DND-41 (cell line): ENCODE measurements at regions not wholly inside any gene's neighbourhood (a gene's known extent, or its start where the extent isn't known, plus 50 kb on each side); places are given as distances from the start of the nearest gene placed in this dataset.

Experiments used
- ATAC-seq: fragments of 200-7000 bp; cut with Tn5 transposase; 3 replicates; pipeline ENCODE4 v1.9.1; 2021; ENCODE audit warnings: low read depth; ENCODE audit not compliant: insufficient read depth
- DNase-seq: peaks from one replicate; pipeline ENCODE4 v3.0.0-alpha.2; 2020
- H2AFZ ChIP-seq: 2 replicates; pipeline ENCODE4 v1.6.0; 2012; ENCODE audit warnings: low read depth, low read length
- H3K27ac ChIP-seq: 2 replicates; pipeline ENCODE4 v1.5.1; 2012; ENCODE audit warnings: low read length, inconsistent platforms
- H3K27me3 ChIP-seq: fragments of 200-600 bp; sonication (generic); 2 replicates; pipeline ENCODE4 v1.6.0; 2012; ENCODE audit warnings: low read length, mild to moderate bottlenecking, inconsistent platforms; ENCODE audit not compliant: insufficient read depth, poor library complexity
- H3K36me3 ChIP-seq: 2 replicates; pipeline ENCODE4 v1.5.1; 2012; ENCODE audit warnings: low read length, inconsistent platforms; ENCODE audit not compliant: insufficient read depth
- H3K4me1 ChIP-seq: 2 replicates; pipeline ENCODE4 v1.5.1; 2012; ENCODE audit warnings: mild to moderate bottlenecking, low read length; ENCODE audit not compliant: insufficient read depth
- H3K4me2 ChIP-seq: 2 replicates; pipeline ENCODE4 v1.6.0; 2012; ENCODE audit warnings: mild to moderate bottlenecking, moderate library complexity, low read length, inconsistent platforms; ENCODE audit not compliant: insufficient read depth
- H3K4me3 ChIP-seq, 2 experiments: fragments of 200-600 bp in 1 of 2; shearing (Covaris generic) in 1 of 2; 2 replicates each; pipeline ENCODE4 v1.5.1; 2012 to 2016; ENCODE audit warnings: inconsistent platforms in 2 of 2, low read length in 2 of 2, mild to moderate bottlenecking in 2 of 2, low read depth in 1 of 2, moderate library complexity in 1 of 2
- H3K79me2 ChIP-seq: 2 replicates; pipeline ENCODE4 v1.6.0; 2012; ENCODE audit warnings: low read length, inconsistent platforms; ENCODE audit not compliant: insufficient read depth
- H3K9ac ChIP-seq: 2 replicates; pipeline ENCODE4 v1.6.0; 2012; ENCODE audit warnings: low read depth, mild to moderate bottlenecking, inconsistent platforms, low read length, moderate library complexity
- H3K9me3 ChIP-seq: 2 replicates; pipeline ENCODE4 v1.5.1; 2012; ENCODE audit warnings: low read length, moderate library complexity, mild to moderate bottlenecking, inconsistent platforms; ENCODE audit not compliant: insufficient read depth, severe bottlenecking
- H4K20me1 ChIP-seq: 2 replicates; pipeline ENCODE4 v1.6.0; 2012; ENCODE audit warnings: low read length; ENCODE audit not compliant: insufficient read depth
- CTCF ChIP-seq: IDR thresholded peaks from 2 replicates; pipeline ENCODE4 v1.5.1; 2012; ENCODE audit warnings: borderline replicate concordance, low read length, moderate library complexity, mild to moderate bottlenecking; ENCODE audit not compliant: poor library complexity, severe bottlenecking; ENCODE audit errors: extremely low read depth
- EZH2 ChIP-seq: IDR thresholded peaks from 3 replicates; pipeline ENCODE4 v1.6.1; 2012; ENCODE audit warnings: borderline replicate concordance, low read depth, mild to moderate bottlenecking, moderate library complexity, low read length, inconsistent platforms; ENCODE audit not compliant: severe bottlenecking

GRCh38 chr7:46791188-46791587, 790.7 kb downstream of the TNS3 start:
- Histone ChIP-seq H3K9me3 (no peaks in the 10 kb centered on the region), H3K27ac (no peak overlapping the region), H3K36me3 (no peaks in the 10 kb centered on the region), H3K4me1 (no peaks in the 10 kb centered on the region), H3K9ac (no peak overlapping the region), H3K27me3 (no peaks in the 10 kb centered on the region), H4K20me1 (no peaks in the 10 kb centered on the region), H3K79me2 (no peaks in the 10 kb centered on the region), H3K4me3 (no peak overlapping the region), H3K4me2 (no peak overlapping the region), H2AFZ (no peak overlapping the region)
- ATAC-seq (no peak), DNase-seq (no peak)
- TF ChIP-seq EZH2 (no peak), CTCF (no peak)

GRCh38 chr7:46786995-46787394, 794.9 kb downstream of the TNS3 start:
- TF ChIP-seq EZH2 (no peak), CTCF (no peak)

GRCh38 chr7:46786221-46786954, 795.5 kb downstream of the TNS3 start:
- H3K4me1 ChIP-seq: no peaks in the 10 kb centered on the region
- H3K79me2 ChIP-seq: no peaks in the 10 kb centered on the region
- DNase-seq (no peak), ATAC-seq (no peak)
- no peak overlapping the region for H3K4me3 ChIP-seq
- H4K20me1 ChIP-seq: no peaks in the 10 kb centered on the region
- H3K4me2 ChIP-seq: no peak overlapping the region
- H3K9me3 ChIP-seq: no peaks in the 10 kb centered on the region
- no peak for TF ChIP-seq CTCF
- no peak for TF ChIP-seq EZH2
- H2AFZ ChIP-seq: no peak overlapping the region
- no peaks in the 10 kb centered on the region for H3K36me3 ChIP-seq
- H3K27me3 ChIP-seq: no peaks in the 10 kb centered on the region
- H3K9ac ChIP-seq: no peak overlapping the region
- H3K27ac ChIP-seq: no peak overlapping the region

More at GRCh38 chr7:46786995-46787394, 794.9 kb downstream of the TNS3 start:
- no peaks in the 10 kb centered on the region for H4K20me1 ChIP-seq
- no peaks in the 10 kb centered on the region for H3K9me3 ChIP-seq
- H3K4me3 ChIP-seq: no peak overlapping the region
- no peak for DNase-seq
- H3K4me1 ChIP-seq: no peaks in the 10 kb centered on the region
- H3K27me3 ChIP-seq: no peaks in the 10 kb centered on the region
- no peak overlapping the region for H3K27ac ChIP-seq
- H3K36me3 ChIP-seq: no peaks in the 10 kb centered on the region
- no peak overlapping the region for H3K4me2 ChIP-seq
- no peaks in the 10 kb centered on the region for H3K79me2 ChIP-seq
- ATAC-seq: no peak
- H3K9ac ChIP-seq: no peak overlapping the region
- H2AFZ ChIP-seq: no peak overlapping the region
